ENCODE measurements at regions not wholly inside any gene's neighbourhood (a gene's known extent, or its start where the extent isn't known, plus 50 kb on each side); places are given as distances from the start of the nearest gene placed in this dataset.

- no peak for TF ChIP-seq CTCF (IDR thresholded peaks at IDR 0.05; ENCODE audit: insufficient read depth, low read length)
- no peak for TF ChIP-seq POLR2AphosphoS5 (IDR thresholded peaks at IDR 0.05; ENCODE audit: low read depth)
- TF ChIP-seq SPI1 (IDR thresholded peaks at IDR 0.05; ENCODE audit: borderline replicate concordance, low read depth) = no peak
Measured at GRCh38 chr14:97159124-97159523, 361.9 kb downstream of the VRK1 start.
